ENCODE measurements at regions not wholly inside any gene's neighbourhood (a gene's known extent, or its start where the extent isn't known, plus 50 kb on each side); places are given as distances from the start of the nearest gene placed in this dataset.

GRCh38 chr5:155921621-155922020 lies 405.3 kb upstream of the SGCD start:
- TF ChIP-seq CTCF (IDR thresholded peaks at IDR 0.05; ENCODE audit: borderline replicate concordance, extremely low read depth, low read length, poor library complexity, severe bottlenecking): no peak
- no peak for TF ChIP-seq EZH2 (IDR thresholded peaks at IDR 0.05; ENCODE audit: borderline replicate concordance, low read depth, low read length, severe bottlenecking)

All from DND-41 (cell line).